CD14-positive monocyte (primary cell): ENCODE measurements at regions not wholly inside any gene's neighbourhood (a gene's known extent, or its start where the extent isn't known, plus 50 kb on each side); places are given as distances from the start of the nearest gene placed in this dataset.
A peak's percentile ranks its signal among the peaks of the same experiment; 100 is the strongest.

Experiments
- DNase-seq, 3 donors: peaks; one replicate each; pipeline ENCODE4 v3.0.0-alpha.2; 2011 to 2022
- H2AFZ ChIP-seq: 2 replicates; pipeline ENCODE4 v1.6.0; 2012; ENCODE audit warnings: mild to moderate bottlenecking, low read depth, low read length, inconsistent platforms; ENCODE audit not compliant: insufficient read depth, poor library complexity, severe bottlenecking
- H3K27ac ChIP-seq, 2 donors: 1 replicate in 1 of 2; 2 replicates in 1 of 2; pipeline ENCODE4 v1.5.1; 2012 to 2013; ENCODE audit warnings: low read length in 2 of 2, control low read depth in 1 of 2, inconsistent platforms in 1 of 2, low read depth in 1 of 2, mild to moderate bottlenecking in 1 of 2
- H3K27me3 ChIP-seq, 2 donors: one replicate each; pipeline versions ENCODE4 v1.6.0 to v1.6.1; 2011 to 2013; ENCODE audit warnings: low read length in 2 of 2; ENCODE audit not compliant: control insufficient read depth in 2 of 2, insufficient read depth in 2 of 2
- H3K36me3 ChIP-seq, 2 donors: replicated peaks in 1 of 2; 1 replicate in 1 of 2; 2 replicates in 1 of 2; pipeline versions ENCODE4 v1.5.1 to v1.6.1; 2012 to 2013; ENCODE audit warnings: low read length in 2 of 2, control low read depth in 1 of 2, inconsistent platforms in 1 of 2, mild to moderate bottlenecking in 1 of 2; ENCODE audit not compliant: insufficient read depth in 2 of 2, control insufficient read depth in 1 of 2
- H3K4me1 ChIP-seq, 2 donors: 1 replicate in 1 of 2; 2 replicates in 1 of 2; pipeline versions ENCODE4 v1.5.1 to v1.6.1; 2012 to 2013; ENCODE audit warnings: low read length in 2 of 2, control low read depth in 1 of 2, inconsistent platforms in 1 of 2, mild to moderate bottlenecking in 1 of 2, moderate library complexity in 1 of 2; ENCODE audit not compliant: insufficient read depth in 2 of 2, control insufficient read depth in 1 of 2
- H3K4me2 ChIP-seq: replicated peaks from 2 replicates; pipeline ENCODE3; 2012; ENCODE audit warnings: low read length, moderate library complexity, mild to moderate bottlenecking; ENCODE audit not compliant: poor library complexity, severe bottlenecking; ENCODE audit errors: extremely low read depth
- H3K4me3 ChIP-seq, 3 experiments: fragments of 200-600 bp in 1 of 3; sonication (generic) in 1 of 3; replicated peaks in 1 of 3; 1 replicate in 2 of 3; 2 replicates in 1 of 3; pipeline ENCODE4 v1.5.1; 2011 to 2013; ENCODE audit warnings: low read length in 3 of 3, mild to moderate bottlenecking in 3 of 3, control low read depth in 2 of 3, low read depth in 2 of 3, inconsistent platforms in 1 of 3, moderate library complexity in 1 of 3
- H3K79me2 ChIP-seq: 2 replicates; pipeline ENCODE4 v1.6.0; 2012; ENCODE audit warnings: mild to moderate bottlenecking, control low read depth, inconsistent platforms, low read length, moderate library complexity; ENCODE audit not compliant: insufficient read depth
- H3K9ac ChIP-seq: 2 replicates; pipeline ENCODE4 v1.6.0; 2017; ENCODE audit warnings: low read length, mild to moderate bottlenecking; ENCODE audit not compliant: insufficient read depth, poor library complexity, severe bottlenecking
- H3K9me3 ChIP-seq, 2 donors: replicated peaks in 1 of 2; 1 replicate in 1 of 2; 2 replicates in 1 of 2; pipeline versions ENCODE4 v1.5.1 to v1.6.1; 2012 to 2013; ENCODE audit warnings: low read length in 2 of 2, control low read depth in 1 of 2; ENCODE audit not compliant: control insufficient read depth in 1 of 2, insufficient read depth in 1 of 2
- H4K20me1 ChIP-seq: 2 replicates; pipeline ENCODE4 v1.6.0; 2012; ENCODE audit warnings: mild to moderate bottlenecking, low read length, control low read depth, moderate library complexity; ENCODE audit not compliant: insufficient read depth
- H3K27ac Mint-ChIP-seq, 7 donors: one replicate each; pipeline ENCODE4 v1.8.0; 2020; ENCODE audit warnings: mild to moderate bottlenecking in 7 of 7, mixed read lengths in 7 of 7, moderate library complexity in 6 of 7, inconsistent platforms in 2 of 7
- H3K27me3 Mint-ChIP-seq, 3 donors: one replicate each; pipeline ENCODE4 v1.8.0; 2021 to 2022; ENCODE audit warnings: low read depth in 3 of 3, mild to moderate bottlenecking in 3 of 3, mixed read lengths in 3 of 3, moderate library complexity in 3 of 3, inconsistent platforms in 1 of 3
- H3K36me3 Mint-ChIP-seq, 2 donors: one replicate each; pipeline ENCODE4 v1.8.0; 2020; ENCODE audit warnings: mixed read lengths in 2 of 2, inconsistent platforms in 1 of 2, mild to moderate bottlenecking in 1 of 2
- H3K4me1 Mint-ChIP-seq: one replicate; pipeline ENCODE4 v1.8.0; 2020; ENCODE audit warnings: mild to moderate bottlenecking, mixed read lengths
- H3K4me3 Mint-ChIP-seq, 2 donors: one replicate each; pipeline ENCODE4 v1.8.0; 2020; ENCODE audit warnings: mild to moderate bottlenecking in 2 of 2, mixed read lengths in 2 of 2, moderate library complexity in 1 of 2
- H3K9me3 Mint-ChIP-seq, 7 donors: one replicate each; pipeline ENCODE4 v1.8.0; 2020 to 2022; ENCODE audit warnings: mixed read lengths in 7 of 7, mild to moderate bottlenecking in 6 of 7, moderate library complexity in 6 of 7, inconsistent platforms in 2 of 7
- WGBS: methylation state at CpG from one replicate; pipeline ENCODE4 v1.1.5; 2013; ENCODE audit warnings: missing lambda C conversion rate; ENCODE audit not compliant: insufficient coverage; 5-methylcytosine and 5-hydroxymethylcytosine counted together
- intact Hi-C, 2 donors: fragments of 100-400 bp; cut with micrococcal nuclease; formaldehyde crosslinking; loops; one replicate each; pipeline versions ENCODE4 v1.15.0 to v1.15.1; 2023
- TF ChIP-seq, protein P1 (sequence below): fragments of 200-600 bp; IDR thresholded peaks from one replicate; pipeline ENCODE4 v1.8.0; 2022; ENCODE audit warnings: antibody characterized with exemption, mild to moderate bottlenecking

DNA sequence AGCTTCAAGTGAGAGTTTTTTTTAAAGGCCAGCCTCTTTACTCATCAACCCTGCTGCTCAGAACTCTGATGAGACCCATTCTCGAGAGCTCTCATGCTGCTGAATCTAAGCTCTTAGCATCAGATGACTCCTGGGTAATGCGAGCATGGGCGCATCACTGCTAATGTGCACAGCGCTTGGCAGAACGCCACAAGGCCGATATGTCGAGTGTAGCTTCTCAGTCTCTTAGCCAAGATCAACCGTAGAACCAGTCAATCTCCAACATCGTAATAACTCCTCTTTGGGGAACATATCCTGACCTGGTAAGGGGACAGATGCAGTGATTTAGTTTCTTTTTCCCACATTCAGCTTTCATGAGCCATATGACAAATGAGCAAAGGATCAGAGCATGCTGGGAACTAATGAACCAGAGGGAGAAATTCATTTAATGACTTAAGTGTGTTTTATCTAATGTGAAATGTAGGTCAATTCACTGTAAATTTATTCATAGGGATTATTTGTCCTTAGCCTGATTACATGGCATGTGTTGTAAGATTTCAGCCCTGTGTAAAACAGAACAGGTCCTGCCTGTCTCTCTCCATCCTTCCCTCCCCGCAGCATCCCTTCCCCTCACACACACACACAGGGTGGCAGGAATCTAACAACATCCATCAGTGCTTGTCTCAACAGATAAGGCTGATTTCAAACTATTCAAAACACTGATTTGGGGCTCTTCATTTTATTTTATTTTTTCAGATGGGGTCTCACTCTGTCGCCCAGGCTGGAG, 195.4 kb upstream of the C2CD4B start:
- WGBS, result 98% methylated on average over 7 of the region's 11 CpGs
- intact Hi-C loops, result no loop called here

DNA sequence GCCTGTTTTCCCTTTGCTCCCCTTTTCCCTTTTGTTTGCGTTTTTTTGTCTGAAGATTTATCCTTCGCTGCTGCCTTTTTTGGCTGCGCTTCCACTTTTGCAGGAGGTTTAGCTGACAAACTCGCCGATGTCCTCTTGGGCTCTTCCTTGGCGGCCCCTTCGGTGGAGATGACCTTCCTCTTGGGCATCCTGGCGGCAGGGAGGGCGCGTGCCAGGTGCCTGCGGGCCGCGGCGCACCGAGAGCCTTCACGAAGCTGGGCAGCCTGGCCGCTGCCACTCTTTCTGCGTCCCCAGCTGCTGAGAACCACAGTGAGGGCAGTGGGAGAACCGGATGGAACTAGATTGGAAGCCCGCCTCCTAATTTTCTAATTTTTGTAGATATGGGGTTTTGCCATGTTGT, 197.1 kb upstream of the C2CD4B start:
- no peak overlapping the region for H3K27ac ChIP-seq
- no peaks in the 10 kb centered on the region for H3K4me1 ChIP-seq
- H3K4me2 ChIP-seq, result no peak overlapping the region
- intact Hi-C loops, result no loop called here
- no peak overlapping the region for H2AFZ ChIP-seq
- TF ChIP-seq, protein P1, sequence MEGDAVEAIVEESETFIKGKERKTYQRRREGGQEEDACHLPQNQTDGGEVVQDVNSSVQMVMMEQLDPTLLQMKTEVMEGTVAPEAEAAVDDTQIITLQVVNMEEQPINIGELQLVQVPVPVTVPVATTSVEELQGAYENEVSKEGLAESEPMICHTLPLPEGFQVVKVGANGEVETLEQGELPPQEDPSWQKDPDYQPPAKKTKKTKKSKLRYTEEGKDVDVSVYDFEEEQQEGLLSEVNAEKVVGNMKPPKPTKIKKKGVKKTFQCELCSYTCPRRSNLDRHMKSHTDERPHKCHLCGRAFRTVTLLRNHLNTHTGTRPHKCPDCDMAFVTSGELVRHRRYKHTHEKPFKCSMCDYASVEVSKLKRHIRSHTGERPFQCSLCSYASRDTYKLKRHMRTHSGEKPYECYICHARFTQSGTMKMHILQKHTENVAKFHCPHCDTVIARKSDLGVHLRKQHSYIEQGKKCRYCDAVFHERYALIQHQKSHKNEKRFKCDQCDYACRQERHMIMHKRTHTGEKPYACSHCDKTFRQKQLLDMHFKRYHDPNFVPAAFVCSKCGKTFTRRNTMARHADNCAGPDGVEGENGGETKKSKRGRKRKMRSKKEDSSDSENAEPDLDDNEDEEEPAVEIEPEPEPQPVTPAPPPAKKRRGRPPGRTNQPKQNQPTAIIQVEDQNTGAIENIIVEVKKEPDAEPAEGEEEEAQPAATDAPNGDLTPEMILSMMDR, result no peak
- WGBS, result 83% methylated on average over 8 of the region's 20 CpGs
- H3K9me3 Mint-ChIP-seq, result no peaks in the 10 kb centered on the region
- no peaks in the 10 kb centered on the region for H3K36me3 Mint-ChIP-seq
- no peak overlapping the region for H3K4me3 Mint-ChIP-seq
- H3K9me3 ChIP-seq, result no peaks in the 10 kb centered on the region
- H3K4me1 Mint-ChIP-seq, result no peaks in the 10 kb centered on the region
- DNase-seq, result no peak
- H3K36me3 ChIP-seq, result no peaks in the 10 kb centered on the region
- H3K9ac ChIP-seq, result no peak overlapping the region
- H3K27ac Mint-ChIP-seq, result peak overlapping the region in 1 of 7 donors; percentile 40
- H3K27me3 Mint-ChIP-seq, result peaks cover 9 to 23% (median 17%) of the 10 kb centered on the region in 3 donors
- H3K79me2 ChIP-seq, result no peaks in the 10 kb centered on the region
- H3K4me3 ChIP-seq, result no peak overlapping the region
- H3K27me3 ChIP-seq, result no peaks in the 10 kb centered on the region
- H4K20me1 ChIP-seq, result no peaks in the 10 kb centered on the region

More for the DNA sequence above, 195.4 kb upstream of the C2CD4B start:
- no peaks in the 10 kb centered on the region for H3K9me3 Mint-ChIP-seq
- H3K4me3 ChIP-seq, result no peak overlapping the region
- DNase-seq, result no peak
- no peaks in the 10 kb centered on the region for H3K36me3 Mint-ChIP-seq
- H4K20me1 ChIP-seq, result no peaks in the 10 kb centered on the region
- H3K27me3 Mint-ChIP-seq, result peaks cover 9 to 24% (median 17%) of the 10 kb centered on the region in 3 donors
- H3K79me2 ChIP-seq, result no peaks in the 10 kb centered on the region
- H3K4me3 Mint-ChIP-seq, result no peak overlapping the region
- no peak overlapping the region for H3K27ac Mint-ChIP-seq
- no peak overlapping the region for H3K4me2 ChIP-seq
- H2AFZ ChIP-seq, result no peak overlapping the region
- no peaks in the 10 kb centered on the region for H3K36me3 ChIP-seq
- H3K4me1 Mint-ChIP-seq, result no peaks in the 10 kb centered on the region
- TF ChIP-seq, protein P1, result no peak
- H3K27me3 ChIP-seq, result no peaks in the 10 kb centered on the region
- H3K9me3 ChIP-seq, result no peaks in the 10 kb centered on the region
- no peaks in the 10 kb centered on the region for H3K4me1 ChIP-seq
- no peak overlapping the region for H3K27ac ChIP-seq
- H3K9ac ChIP-seq, result no peak overlapping the region
